GM12891 (cell line): ENCODE measurements at regions not wholly inside any gene's neighbourhood (a gene's known extent, or its start where the extent isn't known, plus 50 kb on each side); places are given as distances from the start of the nearest gene placed in this dataset.

Experiments
- PAX5 ChIP-seq: IDR thresholded peaks from 2 replicates; pipeline ENCODE4 v1.6.1; 2011; ENCODE audit warnings: low read length, moderate library complexity, mild to moderate bottlenecking; ENCODE audit not compliant: insufficient read depth, severe bottlenecking
- POLR2A ChIP-seq: IDR thresholded peaks from 2 replicates; pipeline ENCODE4 v1.6.1; 2011; ENCODE audit warnings: low read depth, low read length, control low read depth
- POLR2AphosphoS5 ChIP-seq: IDR thresholded peaks from 2 replicates; pipeline ENCODE4 v1.6.1; 2011; ENCODE audit warnings: low read depth, low read length, control low read depth
- TAF1 ChIP-seq: IDR thresholded peaks from 2 replicates; pipeline ENCODE4 v1.6.1; 2011; ENCODE audit warnings: low read depth, low read length, control low read depth

- no peak for TF ChIP-seq TAF1
- no peak for TF ChIP-seq POLR2AphosphoS5
- no peak for TF ChIP-seq POLR2A
- no peak for TF ChIP-seq PAX5
These were observed 124.5 kb upstream of the HSD17B12 start for GRCh38 chr11:43555816-43556611.
